ENCODE measurements at regions not wholly inside any gene's neighbourhood (a gene's known extent, or its start where the extent isn't known, plus 50 kb on each side); places are given as distances from the start of the nearest gene placed in this dataset.

DNA sequence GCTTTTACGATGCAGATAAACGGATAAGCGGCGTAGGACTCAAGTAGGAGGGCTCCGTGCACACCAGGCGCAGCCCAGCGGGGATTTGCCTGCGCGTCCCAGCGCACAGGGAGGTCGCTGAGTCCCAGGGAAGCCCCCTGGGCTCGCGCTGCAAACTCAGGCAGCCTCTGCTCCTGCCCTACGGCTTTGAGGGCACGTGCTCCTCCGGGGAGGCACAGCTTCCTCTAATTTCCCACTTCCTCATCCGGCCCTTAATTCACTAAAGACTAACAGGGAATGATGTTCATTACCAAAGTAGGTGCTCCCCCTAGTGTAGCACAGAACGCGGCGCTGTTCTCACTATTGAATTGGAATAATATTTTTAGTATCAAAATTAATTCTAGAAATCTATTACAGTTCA is 825.4 kb downstream of the KCNJ18 start:
- ChIA-PET RAD21 (ENCODE audit: low non-redundant PET in 1 of 2, low total read pairs in 2 of 2, uncharacterized antibody in 2 of 2, unreplicated experiment in 2 of 2) (no interaction called here), POLR2A (no interaction called here), CTCF (no interaction called here)
- H3K4me1 ChIP-seq (ENCODE audit: control insufficient read depth in 1 of 2, insufficient read depth in 2 of 2, low read length in 2 of 2), result no peaks in the 10 kb centered on the region
- intact Hi-C loops (cut with micrococcal nuclease), result no loop called here
- H3K9me2 ChIP-seq (ENCODE audit: insufficient read depth), result no peaks in the 10 kb centered on the region
- TF ChIP-seq CEBPB (IDR thresholded peaks at IDR 0.05; ENCODE audit: low read depth) (no peak), SP1 (IDR thresholded peaks at IDR 0.05; ENCODE audit: low read depth) (no peak), POLR2A (IDR thresholded peaks at IDR 0.05; ENCODE audit: borderline replicate concordance, extremely low read depth, insufficient read depth, insufficient read length) (no peak), SIN3A (IDR thresholded peaks at IDR 0.05; ENCODE audit: low read depth) (no peak), SRF (IDR thresholded peaks at IDR 0.05; ENCODE audit: low read depth) (no peak)
- TF ChIP-seq, protein P1, sequence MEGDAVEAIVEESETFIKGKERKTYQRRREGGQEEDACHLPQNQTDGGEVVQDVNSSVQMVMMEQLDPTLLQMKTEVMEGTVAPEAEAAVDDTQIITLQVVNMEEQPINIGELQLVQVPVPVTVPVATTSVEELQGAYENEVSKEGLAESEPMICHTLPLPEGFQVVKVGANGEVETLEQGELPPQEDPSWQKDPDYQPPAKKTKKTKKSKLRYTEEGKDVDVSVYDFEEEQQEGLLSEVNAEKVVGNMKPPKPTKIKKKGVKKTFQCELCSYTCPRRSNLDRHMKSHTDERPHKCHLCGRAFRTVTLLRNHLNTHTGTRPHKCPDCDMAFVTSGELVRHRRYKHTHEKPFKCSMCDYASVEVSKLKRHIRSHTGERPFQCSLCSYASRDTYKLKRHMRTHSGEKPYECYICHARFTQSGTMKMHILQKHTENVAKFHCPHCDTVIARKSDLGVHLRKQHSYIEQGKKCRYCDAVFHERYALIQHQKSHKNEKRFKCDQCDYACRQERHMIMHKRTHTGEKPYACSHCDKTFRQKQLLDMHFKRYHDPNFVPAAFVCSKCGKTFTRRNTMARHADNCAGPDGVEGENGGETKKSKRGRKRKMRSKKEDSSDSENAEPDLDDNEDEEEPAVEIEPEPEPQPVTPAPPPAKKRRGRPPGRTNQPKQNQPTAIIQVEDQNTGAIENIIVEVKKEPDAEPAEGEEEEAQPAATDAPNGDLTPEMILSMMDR (IDR thresholded peaks at IDR 0.05 in 2 of 3, conservative IDR thresholded peaks at IDR 0.05 in 1 of 3; ENCODE audit: borderline replicate concordance in 1 of 3, insufficient read depth in 1 of 3, low read depth in 2 of 3, low read length in 2 of 3), result no peak
- TF ChIP-seq, protein P2, sequence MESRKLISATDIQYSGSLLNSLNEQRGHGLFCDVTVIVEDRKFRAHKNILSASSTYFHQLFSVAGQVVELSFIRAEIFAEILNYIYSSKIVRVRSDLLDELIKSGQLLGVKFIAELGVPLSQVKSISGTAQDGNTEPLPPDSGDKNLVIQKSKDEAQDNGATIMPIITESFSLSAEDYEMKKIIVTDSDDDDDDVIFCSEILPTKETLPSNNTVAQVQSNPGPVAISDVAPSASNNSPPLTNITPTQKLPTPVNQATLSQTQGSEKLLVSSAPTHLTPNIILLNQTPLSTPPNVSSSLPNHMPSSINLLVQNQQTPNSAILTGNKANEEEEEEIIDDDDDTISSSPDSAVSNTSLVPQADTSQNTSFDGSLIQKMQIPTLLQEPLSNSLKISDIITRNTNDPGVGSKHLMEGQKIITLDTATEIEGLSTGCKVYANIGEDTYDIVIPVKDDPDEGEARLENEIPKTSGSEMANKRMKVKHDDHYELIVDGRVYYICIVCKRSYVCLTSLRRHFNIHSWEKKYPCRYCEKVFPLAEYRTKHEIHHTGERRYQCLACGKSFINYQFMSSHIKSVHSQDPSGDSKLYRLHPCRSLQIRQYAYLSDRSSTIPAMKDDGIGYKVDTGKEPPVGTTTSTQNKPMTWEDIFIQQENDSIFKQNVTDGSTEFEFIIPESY (IDR thresholded peaks at IDR 0.05; ENCODE audit: extremely low read depth, insufficient replicate concordance, low read length), result no peak
- ATAC-seq (no peak), DNase-seq (ENCODE audit: low read depth, low spot score) (no peak)
- no peaks in the 10 kb centered on the region for H3K27me3 ChIP-seq (ENCODE audit: insufficient read depth, low read length)
- H3K9ac ChIP-seq (ENCODE audit: low read length), result no peak overlapping the region
- no TSS peak for BruUV-seq (replicated peaks)
- no peak overlapping the region for H3K4me2 ChIP-seq (ENCODE audit: low read length)
- no peak overlapping the region for H3K27ac ChIP-seq (ENCODE audit: low read depth, low read length)
- H4K20me1 ChIP-seq (ENCODE audit: insufficient read depth), result no peaks in the 10 kb centered on the region
- no peak overlapping the region for H3K4me3 ChIP-seq (replicated peaks in 1 of 2; ENCODE audit: low read depth in 1 of 2, low read length in 2 of 2)
- H2AFZ ChIP-seq (ENCODE audit: low read depth, low read length, poor library complexity, severe bottlenecking), result no peak overlapping the region
- H3K36me3 ChIP-seq (ENCODE audit: control insufficient read depth in 1 of 2, insufficient read depth in 2 of 2, low read length in 2 of 2), result no peaks in the 10 kb centered on the region
- peaks cover 0 to 3% of the 10 kb centered on the region in 2 experiments; a peak in 1 of 4 replicates for H3K9me3 ChIP-seq (ENCODE audit: control insufficient read depth in 1 of 2, insufficient read depth in 1 of 2, low read depth in 1 of 2, low read length in 2 of 2)
- H3K79me2 ChIP-seq (ENCODE audit: insufficient read depth, low read length), result no peaks in the 10 kb centered on the region

All from HCT116 (cell line).